GM23338 (cell line): ENCODE measurements at regions not wholly inside any gene's neighbourhood (a gene's known extent, or its start where the extent isn't known, plus 50 kb on each side); places are given as distances from the start of the nearest gene placed in this dataset.

Experiments
- ATAC-seq: fragments of 200-7000 bp; cut with Tn5 transposase; 3 replicates; pipeline ENCODE4 v1.9.1; 2020
- DNase-seq: peaks from one replicate; pipeline ENCODE4 v3.0.0-alpha.2; 2015; ENCODE audit warnings: low spot score
- H2AFZ ChIP-seq: fragments of 200-600 bp; sonication (generic); 2 replicates; pipeline ENCODE4 v1.8.0; 2016; ENCODE audit warnings: antibody characterized with exemption, mild to moderate bottlenecking, moderate library complexity
- H3F3A ChIP-seq: fragments of 200-600 bp; sonication (generic); replicated peaks from 2 replicates; pipeline ENCODE4 v1.8.0; 2017; ENCODE audit warnings: antibody characterized with exemption, mixed run types, low read depth
- H3K27ac ChIP-seq: fragments of 200-600 bp; sonication (generic); 2 replicates; pipeline ENCODE4 v1.6.1; 2016; ENCODE audit warnings: low read depth
- H3K27me3 ChIP-seq: fragments of 200-600 bp; sonication (generic); 2 replicates; pipeline ENCODE4 v1.8.0; 2016; ENCODE audit warnings: mild to moderate bottlenecking, mixed run types, moderate library complexity; ENCODE audit not compliant: insufficient read depth
- H3K36me3 ChIP-seq: fragments of 200-600 bp; sonication (generic); 2 replicates; pipeline ENCODE4 v1.8.0; 2016; ENCODE audit warnings: mild to moderate bottlenecking; ENCODE audit not compliant: insufficient read depth
- H3K4me1 ChIP-seq: fragments of 200-600 bp; sonication (generic); 2 replicates; pipeline ENCODE4 v1.8.0; 2016; ENCODE audit warnings: mild to moderate bottlenecking, moderate library complexity; ENCODE audit not compliant: insufficient read depth
- H3K4me2 ChIP-seq: fragments of 200-600 bp; sonication (generic); 2 replicates; pipeline ENCODE4 v1.7.1; 2017; ENCODE audit warnings: mixed run types
- H3K4me3 ChIP-seq: fragments of 200-600 bp; sonication (generic); 2 replicates; pipeline ENCODE4 v1.6.1; 2016; ENCODE audit warnings: mixed run types
- H3K79me2 ChIP-seq: fragments of 200-600 bp; sonication (generic); replicated peaks from 2 replicates; pipeline ENCODE4 v1.8.0; 2017; ENCODE audit warnings: mild to moderate bottlenecking; ENCODE audit not compliant: insufficient read depth
- H3K9me2 ChIP-seq: fragments of 200-600 bp; sonication (generic); 2 replicates; pipeline ENCODE4 v1.8.0; 2017; ENCODE audit not compliant: insufficient read depth
- H4K20me1 ChIP-seq: fragments of 200-600 bp; sonication (generic); replicated peaks from 2 replicates; pipeline ENCODE4 v1.8.0; 2017; ENCODE audit warnings: mild to moderate bottlenecking; ENCODE audit not compliant: insufficient read depth
- H3K27ac Mint-ChIP-seq: 2 replicates; pipeline ENCODE4 v1.8.0; 2020; ENCODE audit warnings: inconsistent platforms, mild to moderate bottlenecking, moderate library complexity, mixed read lengths
- H3K27me3 Mint-ChIP-seq: 3 replicates; pipeline ENCODE4 v1.8.0; 2022; ENCODE audit warnings: low read depth, mild to moderate bottlenecking, moderate library complexity, mixed read lengths, inconsistent platforms; ENCODE audit not compliant: insufficient read depth, poor library complexity
- H3K36me3 Mint-ChIP-seq: 3 replicates; pipeline ENCODE4 v1.8.0; 2021; ENCODE audit warnings: low read depth, mild to moderate bottlenecking, inconsistent platforms, moderate library complexity, mixed read lengths
- H3K4me1 Mint-ChIP-seq: 3 replicates; pipeline ENCODE4 v1.8.0; 2020; ENCODE audit warnings: mild to moderate bottlenecking, inconsistent platforms, mixed read lengths
- H3K4me3 Mint-ChIP-seq: 3 replicates; pipeline ENCODE4 v1.8.0; 2021; ENCODE audit warnings: moderate library complexity, mild to moderate bottlenecking, inconsistent platforms, mixed read lengths
- H3K9me3 Mint-ChIP-seq: 3 replicates; pipeline ENCODE4 v1.8.0; 2020; ENCODE audit warnings: moderate library complexity, mild to moderate bottlenecking, inconsistent platforms, mixed read lengths
- CREB1 ChIP-seq: fragments of 250-450 bp; sonication (Bioruptor Pico); IDR thresholded peaks from 2 replicates; pipeline ENCODE4 v1.5.0; 2020; ENCODE audit warnings: low read depth, mild to moderate bottlenecking, moderate library complexity
- CTCF ChIP-seq, 2 experiments: fragments of 200-600 bp in 1 of 2; sonication (generic) in 1 of 2; conservative IDR thresholded peaks; 2 replicates each; pipeline versions ENCODE4 v1.5.1 to v1.6.1; 2016 to 2017; ENCODE audit warnings: antibody characterized with exemption in 2 of 2, low read depth in 2 of 2, mild to moderate bottlenecking in 2 of 2, moderate library complexity in 1 of 2
- ETS1 ChIP-seq: IDR thresholded peaks from 2 replicates; pipeline ENCODE4 v1.6.1; 2016; ENCODE audit warnings: antibody characterized with exemption
- EZH2 ChIP-seq: fragments of 200-600 bp; sonication (generic); IDR thresholded peaks from one replicate; pipeline ENCODE4 v1.8.0; 2017; ENCODE audit warnings: antibody characterized with exemption, mild to moderate bottlenecking, low read depth; ENCODE audit not compliant: unreplicated experiment
- EZH2phosphoT487 ChIP-seq: fragments of 200-600 bp; sonication (generic); IDR thresholded peaks from one replicate; pipeline ENCODE4 v1.8.1; 2018; ENCODE audit warnings: antibody characterized with exemption; ENCODE audit not compliant: unreplicated experiment
- JUNB ChIP-seq: IDR thresholded peaks from one replicate; pipeline ENCODE4 v1.6.1; 2016; ENCODE audit warnings: antibody characterized with exemption; ENCODE audit not compliant: unreplicated experiment
- NANOG ChIP-seq: IDR thresholded peaks from 2 replicates; pipeline ENCODE4 v1.6.1; 2016; ENCODE audit warnings: antibody characterized with exemption, borderline replicate concordance
- POLR2AphosphoS5 ChIP-seq: IDR thresholded peaks from 2 replicates; pipeline ENCODE4 v1.6.1; 2016; ENCODE audit warnings: antibody characterized with exemption, low read depth
- REST ChIP-seq: IDR thresholded peaks from one replicate; pipeline ENCODE4 v1.6.1; 2018; ENCODE audit warnings: antibody characterized with exemption; ENCODE audit not compliant: unreplicated experiment
- STAT1 ChIP-seq: IDR thresholded peaks from one replicate; pipeline ENCODE4 v1.6.1; 2016; ENCODE audit warnings: antibody characterized with exemption; ENCODE audit not compliant: unreplicated experiment
- ZNF114 ChIP-seq: fragments of 250-450 bp; sonication (Bioruptor Pico); IDR thresholded peaks from 2 replicates; pipeline ENCODE4 v1.5.0; 2020; ENCODE audit warnings: mild to moderate bottlenecking, moderate library complexity
- ZNF331 ChIP-seq: fragments of 250-450 bp; sonication (Bioruptor Pico); IDR thresholded peaks from 2 replicates; pipeline ENCODE4 v1.5.0; 2020; ENCODE audit warnings: low read depth, mild to moderate bottlenecking, moderate library complexity
- ZNF462 ChIP-seq: fragments of 250-450 bp; sonication (Bioruptor Pico); IDR thresholded peaks from 2 replicates; pipeline ENCODE4 v1.5.0; 2020; ENCODE audit warnings: mild to moderate bottlenecking, moderate library complexity

GRCh38 chr12:115255962-115256361, 572.0 kb upstream of the TBX3 start:
- Histone ChIP-seq H3K36me3 (no peaks in the 10 kb centered on the region; the same call in 1 of the 2 replicates), H3K79me2 (no peaks in the 10 kb centered on the region), H3K4me2 (no peak overlapping the region), H3K4me3 (no peak overlapping the region), H3K27ac (no peak overlapping the region), H3K4me1 (no peaks in the 10 kb centered on the region), H3K9me2 (peaks cover 6% of the 10 kb centered on the region; the same call in 1 of the 2 replicates), H3K27me3 (no peaks in the 10 kb centered on the region), H2AFZ (no peak overlapping the region), H3F3A (no peaks in the 10 kb centered on the region), H4K20me1 (no peaks in the 10 kb centered on the region)
- Mint-ChIP-seq H3K36me3 (no peaks in the 10 kb centered on the region; the same call in 2 of the 3 replicates), H3K9me3 (no peaks in the 10 kb centered on the region), H3K27ac (no peak overlapping the region), H3K4me1 (peaks cover 3% of the 10 kb centered on the region; the same call in 2 of the 3 replicates), H3K27me3 (peaks cover 4% of the 10 kb centered on the region), H3K4me3 (no peak overlapping the region)
- DNase-seq (no peak), ATAC-seq (no peak)
- TF ChIP-seq ZNF462 (CRISPR knock-in tag) (no peak), ETS1 (no peak), JUNB (no peak), EZH2phosphoT487 (no peak), REST (no peak), STAT1 (no peak), EZH2 (no peak), ZNF331 (CRISPR knock-in tag) (no peak), CREB1 (CRISPR knock-in tag) (no peak), ZNF114 (no peak), POLR2AphosphoS5 (no peak), CTCF (conservative IDR thresholded peaks at IDR 0.05; ENCODE audit: low read depth in 2 of 2) (no peak), NANOG (no peak)
